ENCODE measurements at regions not wholly inside any gene's neighbourhood (a gene's known extent, or its start where the extent isn't known, plus 50 kb on each side); places are given as distances from the start of the nearest gene placed in this dataset.

GRCh38 chr13:54836273-54836672, 1807.7 kb downstream of the OLFM4 start:
- H2AFZ ChIP-seq (ENCODE audit: low read depth, low read length): no peak overlapping the region
- H3K36me3 ChIP-seq (ENCODE audit: insufficient read depth, low read length): no peaks in the 10 kb centered on the region
- no peaks in the 10 kb centered on the region for H4K20me1 ChIP-seq (ENCODE audit: insufficient read depth)
- no peak overlapping the region for H3K4me3 ChIP-seq (ENCODE audit: low read length)
- no peaks in the 10 kb centered on the region for H3K9me3 ChIP-seq (ENCODE audit: low read length)
- H3K4me2 ChIP-seq (ENCODE audit: low read length): no peak overlapping the region
- H3K79me2 ChIP-seq (replicated peaks; ENCODE audit: insufficient read depth, low read length): no peaks in the 10 kb centered on the region
- TF ChIP-seq POLR2AphosphoS5 (IDR thresholded peaks at IDR 0.05): no peak
- TF ChIP-seq, protein P1, sequence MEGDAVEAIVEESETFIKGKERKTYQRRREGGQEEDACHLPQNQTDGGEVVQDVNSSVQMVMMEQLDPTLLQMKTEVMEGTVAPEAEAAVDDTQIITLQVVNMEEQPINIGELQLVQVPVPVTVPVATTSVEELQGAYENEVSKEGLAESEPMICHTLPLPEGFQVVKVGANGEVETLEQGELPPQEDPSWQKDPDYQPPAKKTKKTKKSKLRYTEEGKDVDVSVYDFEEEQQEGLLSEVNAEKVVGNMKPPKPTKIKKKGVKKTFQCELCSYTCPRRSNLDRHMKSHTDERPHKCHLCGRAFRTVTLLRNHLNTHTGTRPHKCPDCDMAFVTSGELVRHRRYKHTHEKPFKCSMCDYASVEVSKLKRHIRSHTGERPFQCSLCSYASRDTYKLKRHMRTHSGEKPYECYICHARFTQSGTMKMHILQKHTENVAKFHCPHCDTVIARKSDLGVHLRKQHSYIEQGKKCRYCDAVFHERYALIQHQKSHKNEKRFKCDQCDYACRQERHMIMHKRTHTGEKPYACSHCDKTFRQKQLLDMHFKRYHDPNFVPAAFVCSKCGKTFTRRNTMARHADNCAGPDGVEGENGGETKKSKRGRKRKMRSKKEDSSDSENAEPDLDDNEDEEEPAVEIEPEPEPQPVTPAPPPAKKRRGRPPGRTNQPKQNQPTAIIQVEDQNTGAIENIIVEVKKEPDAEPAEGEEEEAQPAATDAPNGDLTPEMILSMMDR (IDR thresholded peaks at IDR 0.05; ENCODE audit: poor library complexity, severe bottlenecking): no peak
- TF ChIP-seq EZH2 (IDR thresholded peaks at IDR 0.05; ENCODE audit: borderline replicate concordance, insufficient read depth, low read length, poor library complexity, severe bottlenecking): no peak
- TF ChIP-seq REST (IDR thresholded peaks at IDR 0.05; ENCODE audit: borderline replicate concordance): no peak
- H3K27me3 ChIP-seq (ENCODE audit: insufficient read depth, low read depth, low read length): no peaks in the 10 kb centered on the region
- no peaks in the 10 kb centered on the region for H3K9me2 ChIP-seq (ENCODE audit: insufficient read depth, low read length)
- H3K27ac ChIP-seq (ENCODE audit: low read length): no peak overlapping the region
- no peak overlapping the region for H3K9ac ChIP-seq (ENCODE audit: low read length)
- no peaks in the 10 kb centered on the region for H3F3A ChIP-seq (ENCODE audit: insufficient read depth, low read length, poor library complexity, severe bottlenecking)

GRCh38 chr13:54841682-54842081, 1813.1 kb downstream of the OLFM4 start:
- Histone ChIP-seq H3K79me2 (replicated peaks; ENCODE audit: insufficient read depth, low read length) (no peaks in the 10 kb centered on the region), H4K20me1 (ENCODE audit: insufficient read depth) (no peaks in the 10 kb centered on the region), H2AFZ (ENCODE audit: low read depth, low read length) (no peak overlapping the region), H3F3A (ENCODE audit: insufficient read depth, low read length, poor library complexity, severe bottlenecking) (peaks cover 7% of the 10 kb centered on the region), H3K27ac (ENCODE audit: low read length) (no peak overlapping the region), H3K9me3 (ENCODE audit: low read length) (no peaks in the 10 kb centered on the region), H3K27me3 (ENCODE audit: insufficient read depth, low read depth, low read length) (no peaks in the 10 kb centered on the region), H3K4me2 (ENCODE audit: low read length) (no peak overlapping the region), H3K4me3 (ENCODE audit: low read length) (no peak overlapping the region), H3K36me3 (ENCODE audit: insufficient read depth, low read length) (no peaks in the 10 kb centered on the region), H3K9me2 (ENCODE audit: insufficient read depth, low read length) (no peaks in the 10 kb centered on the region), H3K9ac (ENCODE audit: low read length) (no peak overlapping the region)
- TF ChIP-seq POLR2AphosphoS5 (IDR thresholded peaks at IDR 0.05): no peak
- TF ChIP-seq, protein P1 (IDR thresholded peaks at IDR 0.05; ENCODE audit: poor library complexity, severe bottlenecking): no peak
- no peak for TF ChIP-seq EZH2 (IDR thresholded peaks at IDR 0.05; ENCODE audit: borderline replicate concordance, insufficient read depth, low read length, poor library complexity, severe bottlenecking)
- TF ChIP-seq EP300 (conservative IDR thresholded peaks at IDR 0.05; ENCODE audit: poor library complexity, severe bottlenecking): no peak
